ENCODE measurements at regions not wholly inside any gene's neighbourhood (a gene's known extent, or its start where the extent isn't known, plus 50 kb on each side); places are given as distances from the start of the nearest gene placed in this dataset.

- TF ChIP-seq RBBP5 (IDR thresholded peaks at IDR 0.05; ENCODE audit: borderline replicate concordance, low read depth, low read length) (no peak), CHD7 (IDR thresholded peaks at IDR 0.05; ENCODE audit: insufficient replicate concordance, low read length) (no peak), TAF1 (IDR thresholded peaks at IDR 0.05; ENCODE audit: low read depth, low read length) (no peak), CHD1 (IDR thresholded peaks at IDR 0.05; ENCODE audit: low read depth, low read length) (no peak), SIX5 (IDR thresholded peaks at IDR 0.05; ENCODE audit: low read depth, low read length) (no peak), GTF2F1 (IDR thresholded peaks at IDR 0.05; ENCODE audit: borderline replicate concordance, low read depth, low read length) (no peak)
These were observed 74.9 kb upstream of the CPM start (continued) for GRCh38 chr12:69007855-69008351.
